ENCODE measurements at regions not wholly inside any gene's neighbourhood (a gene's known extent, or its start where the extent isn't known, plus 50 kb on each side); places are given as distances from the start of the nearest gene placed in this dataset.
"Not testable (repeated sequence)": the region's sequence is repeated elsewhere in the genome, so short reads cannot be mapped to it uniquely, and the experiment has no call there.

- DNase-seq (ENCODE audit: insufficient read length, low spot score) (no peak), FAIRE-seq (no peak)
- no peak for TF ChIP-seq TAF1 (IDR thresholded peaks at IDR 0.05; ENCODE audit: low read depth, low read length)
- TF ChIP-seq SPI1 (IDR thresholded peaks at IDR 0.05; ENCODE audit: low read depth, low read length), result 0 out of 2 replicates have a peak, but pooled peaks have one; percentile 23
Measured at GRCh38 chr5:75837258-75837841, 120.1 kb upstream of the POC5 start.

DNA sequence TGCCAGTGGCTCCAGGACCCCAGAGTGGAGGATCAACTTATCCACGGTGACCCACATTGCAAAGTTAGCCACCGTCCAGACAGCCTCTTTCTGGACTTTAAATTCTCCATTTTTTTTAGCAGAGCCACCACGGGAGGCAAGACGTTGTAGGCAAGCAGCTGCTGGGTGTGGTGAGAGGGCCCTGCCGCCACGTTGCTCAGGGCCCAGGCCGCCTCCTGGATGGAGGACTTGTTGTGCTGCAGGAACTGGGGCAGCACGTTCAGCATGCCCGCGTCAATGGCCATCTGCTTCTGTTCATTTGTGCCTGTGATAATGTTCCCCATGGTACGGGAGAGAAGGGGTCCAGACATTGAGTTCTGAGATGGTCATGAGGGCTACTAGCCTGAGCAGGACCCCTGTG lies 114.3 kb upstream of the POC5 start:
- no peak for FAIRE-seq
- TF ChIP-seq POU2F2 (IDR thresholded peaks at IDR 0.05; ENCODE audit: low read depth, low read length) (no peak), POLR2AphosphoS5 (IDR thresholded peaks at IDR 0.05; ENCODE audit: low read depth, low read length) (no peak), TAF1 (IDR thresholded peaks at IDR 0.05; ENCODE audit: low read depth, low read length) (no peak), SPI1 (IDR thresholded peaks at IDR 0.05; ENCODE audit: low read depth, low read length) (no peak), PAX5 (IDR thresholded peaks at IDR 0.05; ENCODE audit: insufficient read depth, low read length, severe bottlenecking) (no peak), POLR2A (IDR thresholded peaks at IDR 0.05; ENCODE audit: low read depth, low read length) (no peak)
- no peak for DNase-seq (ENCODE audit: insufficient read length, low spot score)

DNA sequence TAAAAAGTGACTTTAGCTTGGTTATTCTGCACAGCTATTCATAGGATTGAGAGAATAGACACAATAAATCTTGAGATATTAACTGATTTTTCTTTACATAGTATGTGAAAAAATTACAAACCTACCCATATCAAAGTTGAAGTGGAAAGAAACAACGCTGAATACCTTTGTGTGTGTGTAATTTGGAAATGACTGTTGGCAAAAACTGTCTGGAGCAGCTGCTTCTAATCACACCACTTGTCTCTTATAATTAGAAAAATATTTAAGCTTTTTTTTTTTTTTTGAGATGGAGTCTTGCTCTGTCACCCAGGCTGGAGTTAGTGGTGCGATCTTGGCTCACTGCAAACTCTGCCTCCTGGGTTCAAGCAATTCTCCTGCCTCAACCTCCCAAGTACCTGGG lies 110.8 kb upstream of the POC5 start:
- TF ChIP-seq POLR2A (IDR thresholded peaks at IDR 0.05; ENCODE audit: low read depth, low read length) (no peak), SPI1 (IDR thresholded peaks at IDR 0.05; ENCODE audit: low read depth, low read length) (no peak), POLR2AphosphoS5 (IDR thresholded peaks at IDR 0.05; ENCODE audit: low read depth, low read length) (no peak), TAF1 (IDR thresholded peaks at IDR 0.05; ENCODE audit: low read depth, low read length) (no peak), PAX5 (IDR thresholded peaks at IDR 0.05; ENCODE audit: insufficient read depth, low read length, severe bottlenecking) (no peak), POU2F2 (IDR thresholded peaks at IDR 0.05; ENCODE audit: low read depth, low read length) (no peak)
- no peak for FAIRE-seq
- no peak for DNase-seq (ENCODE audit: insufficient read length, low spot score)

DNA sequence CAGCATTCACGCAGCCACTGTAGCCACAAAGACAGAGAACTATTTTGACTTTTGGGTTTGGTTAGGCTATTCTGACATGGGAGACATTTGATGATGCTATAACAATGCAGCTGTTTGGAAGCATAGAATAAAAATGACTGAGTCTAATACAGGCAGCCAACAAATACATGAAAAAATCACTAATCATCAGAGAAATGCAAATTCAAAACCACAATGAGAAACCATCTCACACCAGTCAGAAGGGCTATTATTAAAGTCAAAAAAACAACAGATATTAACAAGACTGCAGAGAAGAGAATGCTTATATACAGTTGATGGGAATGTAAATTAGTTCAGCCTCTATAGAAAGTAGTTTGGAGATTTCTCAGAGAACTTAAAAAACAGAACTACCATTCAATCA lies 107.1 kb upstream of the POC5 start:
- TF ChIP-seq TAF1 (IDR thresholded peaks at IDR 0.05; ENCODE audit: low read depth, low read length) (no peak), POU2F2 (IDR thresholded peaks at IDR 0.05; ENCODE audit: low read depth, low read length) (no peak), POLR2A (IDR thresholded peaks at IDR 0.05; ENCODE audit: low read depth, low read length) (no peak), SPI1 (IDR thresholded peaks at IDR 0.05; ENCODE audit: low read depth, low read length) (no peak), POLR2AphosphoS5 (IDR thresholded peaks at IDR 0.05; ENCODE audit: low read depth, low read length) (no peak), PAX5 (IDR thresholded peaks at IDR 0.05; ENCODE audit: insufficient read depth, low read length, severe bottlenecking) (no peak)
- DNase-seq (ENCODE audit: insufficient read length, low spot score) (no peak), FAIRE-seq (peak; percentile 5)

DNA sequence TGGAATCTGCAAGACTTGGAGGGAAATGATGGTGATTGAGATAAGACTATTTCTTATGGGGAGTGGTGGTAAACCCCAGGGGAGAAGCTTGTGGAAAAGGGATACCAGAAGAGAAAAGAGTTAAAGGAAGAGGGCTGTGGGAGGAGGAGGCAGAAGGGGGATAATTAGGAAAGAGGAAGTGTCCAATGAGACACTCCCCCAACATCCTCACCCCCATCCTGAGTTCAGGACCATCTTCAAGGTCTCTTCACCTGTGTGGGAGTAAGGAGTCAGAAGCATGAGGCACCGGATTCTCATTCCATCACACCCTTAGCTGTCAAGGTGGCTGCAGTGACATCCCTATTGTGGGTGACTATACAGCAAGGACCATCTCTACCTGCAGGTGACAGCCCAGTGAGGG lies 106.6 kb upstream of the POC5 start:
- DNase-seq (ENCODE audit: insufficient read length, low spot score) (no peak), FAIRE-seq (no peak)
- TF ChIP-seq SPI1 (IDR thresholded peaks at IDR 0.05; ENCODE audit: low read depth, low read length), result peak; percentile 65
- TF ChIP-seq POU2F2 (IDR thresholded peaks at IDR 0.05; ENCODE audit: low read depth, low read length), result no peak

GRCh38 chr5:75818661-75819060 lies 101.4 kb upstream of the POC5 start:
- FAIRE-seq (no peak), DNase-seq (ENCODE audit: insufficient read length, low spot score) (no peak)
- TF ChIP-seq SPI1 (IDR thresholded peaks at IDR 0.05; ENCODE audit: low read depth, low read length) (no peak), POU2F2 (IDR thresholded peaks at IDR 0.05; ENCODE audit: low read depth, low read length) (no peak), POLR2A (IDR thresholded peaks at IDR 0.05; ENCODE audit: low read depth, low read length) (no peak), PAX5 (IDR thresholded peaks at IDR 0.05; ENCODE audit: insufficient read depth, low read length, severe bottlenecking) (no peak), POLR2AphosphoS5 (IDR thresholded peaks at IDR 0.05; ENCODE audit: low read depth, low read length) (no peak), TAF1 (IDR thresholded peaks at IDR 0.05; ENCODE audit: low read depth, low read length) (no peak)

DNA sequence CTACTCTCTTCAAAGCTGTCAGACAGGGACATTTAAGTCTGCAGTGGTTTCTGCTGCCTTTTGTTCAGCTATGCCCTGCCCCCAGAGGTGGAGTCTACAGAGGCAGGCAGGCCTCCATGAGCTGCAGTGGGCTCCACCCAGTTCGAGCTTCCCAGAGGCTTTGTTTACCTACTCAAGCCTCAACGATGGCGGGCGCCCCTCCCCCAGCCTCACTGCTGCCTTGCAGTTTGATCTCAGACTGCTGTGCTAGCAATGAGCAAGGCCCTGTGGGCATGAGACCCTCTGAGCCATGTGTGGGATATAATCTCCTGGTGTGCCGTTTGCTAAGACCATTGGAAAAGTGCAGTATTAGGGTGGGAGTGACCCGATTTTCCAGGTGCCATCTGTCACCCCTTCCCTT lies 82.5 kb upstream of the POC5 start:
- not testable (repeated sequence) for DNase-seq (ENCODE audit: insufficient read length, low spot score); FAIRE-seq

GRCh38 chr5:75769338-75769737 lies 52.1 kb upstream of the POC5 start:
- DNase-seq (ENCODE audit: insufficient read length, low spot score); FAIRE-seq: not testable (repeated sequence)

All from GM12891 (cell line).